ENCODE measurements at regions not wholly inside any gene's neighbourhood (a gene's known extent, or its start where the extent isn't known, plus 50 kb on each side); places are given as distances from the start of the nearest gene placed in this dataset.
"Not testable (repeated sequence)": the region's sequence is repeated elsewhere in the genome, so short reads cannot be mapped to it uniquely, and the experiment has no call there.

DNA sequence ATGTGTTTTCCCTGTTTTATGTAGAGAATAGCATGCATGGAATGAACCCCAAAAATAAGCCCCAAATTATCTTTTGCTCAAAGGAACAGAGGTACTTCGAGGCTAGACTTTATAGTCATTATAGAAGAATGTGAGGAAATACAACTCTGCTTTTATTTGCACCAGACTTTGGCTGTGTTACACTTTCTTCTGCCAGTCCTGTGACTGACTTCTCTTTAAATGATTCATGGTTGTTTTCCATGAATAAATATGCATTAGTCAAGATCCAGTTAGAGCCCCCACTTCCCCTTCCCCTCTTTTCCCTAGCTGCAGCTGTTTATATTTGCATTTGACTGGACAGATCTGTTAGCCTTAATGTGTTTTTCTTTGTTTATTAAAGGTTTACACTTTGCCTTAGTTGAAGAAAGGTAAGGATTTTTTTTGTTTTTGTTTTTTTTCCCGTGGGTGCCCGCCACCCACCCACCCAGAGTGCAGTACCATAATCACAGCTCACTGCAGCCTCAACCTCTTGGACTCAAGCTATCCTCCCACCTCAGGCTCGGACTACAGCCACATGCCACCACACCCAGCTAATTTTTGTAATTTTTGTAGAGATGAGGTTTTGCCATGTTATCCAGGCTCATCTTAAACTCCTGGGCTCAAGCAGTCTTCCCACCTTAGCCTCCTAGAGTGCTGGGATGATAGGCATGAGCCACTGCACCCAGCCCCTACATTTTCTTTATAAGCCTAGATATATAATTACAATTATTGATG, 152.6 kb downstream of the CYB561 start:
- intact Hi-C loops (cut with DNase I) = no loop called here
- H3K27me3 ChIP-seq = no peaks in the 10 kb centered on the region
- H3K4me1 ChIP-seq = no peaks in the 10 kb centered on the region
- H3K9me3 ChIP-seq = peaks cover 0 to 20% of the 10 kb centered on the region in 2 donors
- peaks cover 0 to 6% of the 10 kb centered on the region in 2 donors for H3K36me3 ChIP-seq
- no peak for DNase-seq
- peak overlapping the region in 1 of 2 donors; percentile 4 for H3K27ac ChIP-seq
- TF ChIP-seq CTCF (IDR thresholded peaks at IDR 0.05) = no peak
- H3K4me3 ChIP-seq = no peak overlapping the region
- ATAC-seq = peak; percentile 53

GRCh38 chr17:63294776-63295175, 151.3 kb downstream of the CYB561 start:
- Histone ChIP-seq H3K4me3 (no peak overlapping the region), H3K27me3 (no peaks in the 10 kb centered on the region), H3K9me3 (peaks cover 0 to 22% of the 10 kb centered on the region in 2 donors), H3K36me3 (peaks cover 0 to 6% of the 10 kb centered on the region in 2 donors), H3K27ac (no peak overlapping the region), H3K4me1 (no peaks in the 10 kb centered on the region)
- intact Hi-C loops (cut with DNase I) = no loop called here
- no peak for TF ChIP-seq CTCF (IDR thresholded peaks at IDR 0.05)
- ATAC-seq (no peak), DNase-seq (no peak)

DNA sequence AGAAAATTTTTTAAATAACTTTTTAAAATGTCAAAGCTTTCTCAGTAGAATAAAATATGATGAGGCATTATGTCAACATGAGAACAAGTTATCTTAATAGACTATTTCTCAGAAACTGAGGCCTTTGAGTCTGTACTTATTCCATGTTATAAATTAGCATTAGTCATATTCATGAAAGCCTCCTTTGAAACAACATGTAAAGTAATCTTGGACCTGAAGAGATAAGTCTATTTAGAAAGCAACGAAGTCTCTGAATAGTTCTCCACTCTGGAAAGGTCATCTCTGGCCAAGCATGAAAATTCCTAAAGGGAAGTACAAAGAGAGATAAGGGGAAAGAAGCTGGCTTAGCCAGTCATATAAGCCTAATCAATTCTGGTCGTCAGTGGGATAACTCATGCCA, 150.8 kb downstream of the CYB561 start:
- no peaks in the 10 kb centered on the region for H3K27me3 ChIP-seq
- DNase-seq (no peak), ATAC-seq (no peak)
- intact Hi-C loops (cut with DNase I) = no loop called here
- peaks cover 0 to 6% of the 10 kb centered on the region in 2 donors for H3K36me3 ChIP-seq
- no peaks in the 10 kb centered on the region for H3K4me1 ChIP-seq
- no peak overlapping the region for H3K4me3 ChIP-seq
- H3K27ac ChIP-seq = no peak overlapping the region
- no peak for TF ChIP-seq CTCF (IDR thresholded peaks at IDR 0.05)
- H3K9me3 ChIP-seq = peaks cover 0 to 22% of the 10 kb centered on the region in 2 donors

- DNase-seq = no peak
- ATAC-seq = no peak
- Histone ChIP-seq H3K27me3 (no peaks in the 10 kb centered on the region), H3K4me3 (no peak overlapping the region), H3K27ac (no peak overlapping the region), H3K4me1 (no peaks in the 10 kb centered on the region), H3K9me3 (peaks cover 0 to 22% of the 10 kb centered on the region in 2 donors), H3K36me3 (peaks cover 0 to 6% of the 10 kb centered on the region in 2 donors)
- intact Hi-C loops (cut with DNase I) = no loop called here
- no peak for TF ChIP-seq CTCF (IDR thresholded peaks at IDR 0.05)
Measured at GRCh38 chr17:63295839-63296590, 150.1 kb downstream of the CYB561 start.

DNA sequence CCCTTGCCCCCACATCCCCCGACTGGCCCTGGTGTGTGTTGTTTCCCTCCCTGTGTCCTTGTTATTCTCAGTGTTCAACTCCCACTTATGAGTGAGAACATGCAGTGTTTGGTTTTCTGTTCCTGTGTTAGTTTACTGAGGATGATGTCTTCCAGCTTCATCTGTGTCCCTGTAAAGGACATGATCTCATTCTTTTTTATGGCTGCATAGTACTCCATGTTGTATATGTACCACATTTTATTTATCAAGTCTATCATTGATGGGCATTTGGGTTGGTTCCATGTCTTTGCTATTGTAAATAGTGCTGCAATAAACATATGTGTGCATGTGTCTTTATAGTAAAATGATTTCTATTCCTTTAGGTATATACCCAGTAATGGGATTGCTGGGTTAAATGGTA, 147.2 kb downstream of the CYB561 start:
- H3K4me1 ChIP-seq; ATAC-seq; DNase-seq; H3K27ac ChIP-seq; H3K36me3 ChIP-seq; intact Hi-C loops (cut with DNase I); H3K27me3 ChIP-seq; H3K4me3 ChIP-seq: not testable (repeated sequence)
- H3K9me3 ChIP-seq = peaks cover 0 to 23% of the 10 kb centered on the region in 2 donors

Measured in left lung (tissue), 4 donors.